ENCODE measurements at regions not wholly inside any gene's neighbourhood (a gene's known extent, or its start where the extent isn't known, plus 50 kb on each side); places are given as distances from the start of the nearest gene placed in this dataset.
A peak's percentile ranks its signal among the peaks of the same experiment; 100 is the strongest.

DNA sequence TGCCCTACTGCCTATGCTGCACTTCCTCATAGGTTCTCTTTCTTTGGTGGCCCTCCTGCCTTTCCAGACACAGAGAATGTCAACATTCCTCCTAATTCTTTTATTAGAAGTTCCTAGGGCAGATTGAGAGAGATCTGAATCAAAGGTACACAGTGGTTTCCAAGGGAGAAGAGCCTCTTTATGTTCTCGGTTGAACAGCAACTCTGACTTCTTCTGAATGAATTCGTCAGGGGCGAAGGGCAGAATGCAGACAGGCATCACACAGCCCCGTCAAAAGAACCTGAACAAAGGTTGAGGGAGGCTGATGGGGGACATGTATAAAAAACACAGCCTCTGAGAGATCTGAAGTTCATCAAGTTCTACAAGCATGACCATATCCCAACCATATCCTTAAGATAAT, 68.1 kb upstream of the DTNBP1 start:
- in situ Hi-C loops (cut with HindIII; ENCODE audit: low sequenced_read_pairs): no loop called here
- no peak for DNase-seq (ENCODE audit: low read depth, low spot score)
- no peak for TF ChIP-seq CTCF (IDR thresholded peaks at IDR 0.05; ENCODE audit: low read depth, low read length)
- no peak overlapping the region for H3K4me3 ChIP-seq (ENCODE audit: low read depth, low read length)

GRCh38 chr6:15730442-15730841, 67.6 kb upstream of the DTNBP1 start:
- H3K4me3 ChIP-seq (ENCODE audit: low read depth, low read length): no peak overlapping the region
- no peak for DNase-seq (ENCODE audit: low read depth, low spot score)
- in situ Hi-C loops (cut with HindIII; ENCODE audit: low sequenced_read_pairs): no loop called here
- no peak for TF ChIP-seq CTCF (IDR thresholded peaks at IDR 0.05; ENCODE audit: low read depth, low read length)

- TF ChIP-seq CTCF (IDR thresholded peaks at IDR 0.05; ENCODE audit: low read depth, low read length): no peak
- H3K4me3 ChIP-seq (ENCODE audit: low read depth, low read length): no peak overlapping the region
- in situ Hi-C loops (cut with HindIII; ENCODE audit: low sequenced_read_pairs): no loop called here
- DNase-seq (ENCODE audit: low read depth, low spot score): no peak
Measured at GRCh38 chr6:15722731-15723130, 59.9 kb upstream of the DTNBP1 start.

- DNase-seq (ENCODE audit: low read depth, low spot score): no peak
- no peak overlapping the region for H3K4me3 ChIP-seq (ENCODE audit: low read depth, low read length)
- no peak for TF ChIP-seq CTCF (IDR thresholded peaks at IDR 0.05; ENCODE audit: low read depth, low read length)
- in situ Hi-C loops (cut with HindIII; ENCODE audit: low sequenced_read_pairs): no loop called here
Measured at GRCh38 chr6:15716889-15717288, 54.1 kb upstream of the DTNBP1 start.

DNA sequence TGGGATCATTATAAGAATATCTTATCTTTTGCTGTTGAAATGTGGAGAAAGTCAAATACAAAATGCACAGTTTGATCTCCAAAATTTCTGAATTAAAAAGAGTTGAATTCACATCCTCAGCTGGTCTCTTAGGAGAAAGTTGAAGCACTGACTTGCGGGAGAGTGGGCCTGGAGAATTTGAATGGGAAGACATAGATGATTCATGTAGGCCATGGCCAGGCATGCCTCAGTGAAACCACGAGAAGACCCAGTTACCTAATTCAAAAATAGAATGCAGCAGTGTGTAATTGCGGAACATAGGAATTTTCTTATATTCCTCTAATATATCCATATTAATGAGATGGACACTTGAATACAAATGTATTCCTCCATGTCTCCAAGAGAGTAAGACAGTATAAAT, 53.0 kb upstream of the DTNBP1 start:
- no peak for DNase-seq (ENCODE audit: low read depth, low spot score)
- TF ChIP-seq CTCF (IDR thresholded peaks at IDR 0.05; ENCODE audit: low read depth, low read length): no peak
- in situ Hi-C loops (cut with HindIII; ENCODE audit: low sequenced_read_pairs): no loop called here
- H3K4me3 ChIP-seq (ENCODE audit: low read depth, low read length): no peak overlapping the region

DNA sequence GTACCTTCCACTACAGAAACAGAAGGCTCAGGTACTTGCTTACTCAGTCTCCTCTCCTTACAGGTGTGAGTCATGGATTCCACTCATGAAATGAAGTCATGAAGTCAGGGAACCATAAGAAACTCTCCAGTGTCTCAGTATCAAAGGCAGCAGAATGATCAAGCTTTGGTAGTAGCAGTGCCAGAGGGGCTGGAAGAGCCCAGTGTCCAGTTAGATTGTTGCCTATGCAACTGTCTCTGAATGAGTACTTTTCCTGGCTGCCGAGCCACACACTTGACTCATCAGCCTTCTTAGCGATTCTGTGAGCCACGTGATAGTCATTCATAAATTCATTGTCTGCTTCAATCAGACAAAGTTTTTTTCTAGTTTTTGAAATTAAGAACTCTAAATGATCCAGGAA, 52.2 kb upstream of the DTNBP1 start:
- H3K4me3 ChIP-seq (ENCODE audit: low read depth, low read length): no peak overlapping the region
- no peak for TF ChIP-seq CTCF (IDR thresholded peaks at IDR 0.05; ENCODE audit: low read depth, low read length)
- in situ Hi-C loops (cut with HindIII; ENCODE audit: low sequenced_read_pairs): no loop called here
- peak; percentile 5 for DNase-seq (ENCODE audit: low read depth, low spot score)

DNA sequence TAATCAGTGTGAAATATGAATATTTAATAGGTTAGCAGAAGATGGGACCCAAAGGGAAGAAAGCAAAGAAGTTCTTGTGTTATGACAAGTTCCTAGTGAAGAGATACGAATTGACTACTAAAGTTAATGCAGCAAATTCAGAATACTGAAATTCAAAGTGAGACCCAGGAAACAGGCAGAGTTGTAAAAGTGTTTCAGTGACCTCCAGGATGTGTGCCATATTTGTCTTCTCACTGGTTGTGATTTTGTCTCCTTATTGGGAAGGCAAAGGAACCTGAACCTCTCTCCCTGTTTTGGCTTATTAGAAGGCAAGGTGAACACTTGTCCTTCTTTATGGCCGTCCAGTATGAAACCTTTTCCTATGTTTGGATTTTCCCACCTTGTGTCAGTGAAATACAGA, 51.8 kb upstream of the DTNBP1 start:
- H3K4me3 ChIP-seq (ENCODE audit: low read depth, low read length): no peak overlapping the region
- TF ChIP-seq CTCF (IDR thresholded peaks at IDR 0.05; ENCODE audit: low read depth, low read length): no peak
- in situ Hi-C loops (cut with HindIII; ENCODE audit: low sequenced_read_pairs): no loop called here
- no peak for DNase-seq (ENCODE audit: low read depth, low spot score)

Measured in astrocyte of the spinal cord (primary cell).